Bone marrow (tissue), 2 donors: ENCODE measurements at regions not wholly inside any gene's neighbourhood (a gene's known extent, or its start where the extent isn't known, plus 50 kb on each side); places are given as distances from the start of the nearest gene placed in this dataset.
"Not testable (repeated sequence)": the region's sequence is repeated elsewhere in the genome, so short reads cannot be mapped to it uniquely, and the experiment has no call there.

Experiments
- DNase-seq, 2 donors: peaks; one replicate each; lab custom pipeline; 2025; lab: John Stamatoyannopoulos, UW

DNA sequence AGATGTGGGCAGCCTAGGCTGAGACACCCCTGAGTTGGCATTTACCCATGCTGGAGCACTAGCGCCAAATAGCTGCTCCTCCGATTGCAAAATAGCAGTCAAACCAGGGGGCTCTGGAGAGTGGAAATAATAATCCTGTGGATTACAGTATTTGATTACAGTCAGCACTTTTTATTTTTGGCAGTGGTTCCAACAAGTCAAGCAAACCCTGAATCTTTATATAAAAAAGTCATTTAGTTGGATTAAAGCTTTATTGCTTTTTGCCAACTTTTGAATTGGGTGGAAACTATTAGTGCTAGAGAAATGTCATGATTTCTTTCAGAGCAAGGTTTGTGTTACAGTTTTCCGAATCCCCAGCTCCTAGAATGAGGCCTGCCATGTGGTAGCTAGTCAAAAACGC, 99.3 kb upstream of the FAM20A start:
- DNase-seq = no peak

- no peak for DNase-seq
Measured at GRCh38 chr17:68699936-68700335, 98.8 kb upstream of the FAM20A start.

DNA sequence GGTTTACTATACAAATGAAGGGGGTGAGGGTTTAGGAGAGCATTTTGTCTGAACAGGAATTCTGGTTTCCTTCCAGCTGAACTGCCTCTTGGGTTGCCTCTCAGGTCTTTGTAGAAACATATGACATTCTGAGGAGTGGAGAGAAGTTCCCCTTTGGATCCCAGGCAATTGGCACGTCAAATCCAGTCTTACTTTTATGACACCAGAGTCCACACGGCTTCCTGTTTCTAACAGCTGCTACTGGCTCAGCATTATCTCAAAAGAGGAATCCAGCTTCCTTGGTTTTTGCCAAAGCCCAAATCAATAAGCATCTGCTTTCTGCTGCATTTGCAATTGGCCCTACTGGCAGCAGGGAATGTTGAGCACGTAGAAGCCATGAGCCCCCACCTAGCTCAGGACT, 97.6 kb upstream of the FAM20A start:
- DNase-seq = no peak

DNA sequence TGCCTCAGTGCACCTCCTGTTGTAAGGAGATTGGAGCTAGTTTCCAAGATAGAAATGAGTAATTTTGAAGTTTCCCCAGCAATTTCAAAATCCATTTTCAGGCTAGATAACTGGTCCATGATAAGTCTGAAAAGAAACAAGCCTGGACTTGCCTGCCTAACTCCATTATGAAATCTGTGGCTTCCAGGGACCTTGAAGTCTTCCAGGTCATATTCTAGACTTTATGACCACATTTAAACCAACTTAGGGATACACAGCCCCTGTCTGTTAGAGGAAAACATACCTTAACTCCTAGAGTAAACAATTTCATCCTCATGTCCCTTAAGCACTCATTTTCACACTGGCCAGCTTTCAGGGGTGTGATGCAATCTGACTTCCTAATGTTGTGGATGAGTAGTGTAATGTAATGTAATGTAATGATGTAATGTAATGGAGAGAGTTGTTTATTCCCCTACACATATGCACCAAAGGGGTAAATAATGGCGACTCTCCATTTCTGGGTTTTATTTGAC, 96.7 kb upstream of the FAM20A start:
- DNase-seq = no peak

GRCh38 chr17:68695659-68696058, 94.5 kb upstream of the FAM20A start:
- DNase-seq = no peak

DNA sequence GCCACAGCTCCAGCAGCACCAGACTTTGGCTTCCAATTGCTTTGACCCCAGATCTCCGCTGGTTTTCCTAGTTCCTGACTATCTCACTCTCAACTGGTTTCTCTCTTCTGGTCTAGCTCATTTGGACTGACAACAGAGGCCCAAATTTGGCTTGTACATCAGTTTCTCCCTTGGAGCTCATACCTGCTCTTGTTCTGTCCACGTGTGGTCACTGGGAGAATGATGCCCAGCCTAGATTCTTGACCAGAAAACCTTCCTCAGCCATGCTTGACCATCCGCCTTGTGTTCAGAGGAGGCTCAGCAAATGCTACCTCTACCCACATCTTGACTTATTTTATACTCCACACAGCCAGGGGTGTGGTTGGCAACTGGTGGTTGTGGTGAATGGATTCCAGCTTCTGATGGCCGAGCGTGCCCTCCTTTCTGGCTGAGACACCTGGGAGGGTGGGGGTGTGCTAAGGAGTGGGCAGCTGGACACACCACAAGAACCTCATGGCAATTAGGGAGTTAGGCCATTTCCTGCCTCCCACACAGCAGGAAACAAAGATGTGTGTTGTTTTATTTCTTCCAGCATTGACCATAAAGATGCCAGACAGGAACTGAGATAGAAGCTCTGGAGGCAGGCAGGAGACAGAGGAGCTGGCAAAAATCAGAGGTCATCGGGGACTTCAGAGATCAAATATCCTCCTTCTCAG, 93.8 kb upstream of the FAM20A start:
- no peak for DNase-seq

DNA sequence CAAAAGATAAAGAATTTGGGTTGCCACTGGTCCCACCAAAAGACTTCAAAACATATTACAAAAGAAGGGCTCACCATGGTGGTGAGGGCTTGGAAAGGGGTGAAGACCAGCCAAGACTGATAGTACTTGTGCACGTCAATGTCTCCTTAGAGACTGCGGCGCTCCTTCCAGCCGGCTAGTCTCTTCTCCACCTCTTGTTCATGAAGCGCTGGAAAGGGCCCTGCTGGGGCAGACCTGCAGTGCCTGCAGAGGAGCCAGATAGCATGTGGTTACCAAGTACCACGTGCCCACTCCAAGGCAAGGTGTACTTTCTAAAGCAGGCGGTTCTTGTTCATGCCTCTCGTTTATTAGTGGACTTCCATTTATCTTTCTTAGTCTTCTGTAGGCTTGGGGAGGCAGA, 92.7 kb upstream of the FAM20A start:
- no peak for DNase-seq

- no peak for DNase-seq
Measured at GRCh38 chr17:68693466-68693865, 92.3 kb upstream of the FAM20A start.

DNA sequence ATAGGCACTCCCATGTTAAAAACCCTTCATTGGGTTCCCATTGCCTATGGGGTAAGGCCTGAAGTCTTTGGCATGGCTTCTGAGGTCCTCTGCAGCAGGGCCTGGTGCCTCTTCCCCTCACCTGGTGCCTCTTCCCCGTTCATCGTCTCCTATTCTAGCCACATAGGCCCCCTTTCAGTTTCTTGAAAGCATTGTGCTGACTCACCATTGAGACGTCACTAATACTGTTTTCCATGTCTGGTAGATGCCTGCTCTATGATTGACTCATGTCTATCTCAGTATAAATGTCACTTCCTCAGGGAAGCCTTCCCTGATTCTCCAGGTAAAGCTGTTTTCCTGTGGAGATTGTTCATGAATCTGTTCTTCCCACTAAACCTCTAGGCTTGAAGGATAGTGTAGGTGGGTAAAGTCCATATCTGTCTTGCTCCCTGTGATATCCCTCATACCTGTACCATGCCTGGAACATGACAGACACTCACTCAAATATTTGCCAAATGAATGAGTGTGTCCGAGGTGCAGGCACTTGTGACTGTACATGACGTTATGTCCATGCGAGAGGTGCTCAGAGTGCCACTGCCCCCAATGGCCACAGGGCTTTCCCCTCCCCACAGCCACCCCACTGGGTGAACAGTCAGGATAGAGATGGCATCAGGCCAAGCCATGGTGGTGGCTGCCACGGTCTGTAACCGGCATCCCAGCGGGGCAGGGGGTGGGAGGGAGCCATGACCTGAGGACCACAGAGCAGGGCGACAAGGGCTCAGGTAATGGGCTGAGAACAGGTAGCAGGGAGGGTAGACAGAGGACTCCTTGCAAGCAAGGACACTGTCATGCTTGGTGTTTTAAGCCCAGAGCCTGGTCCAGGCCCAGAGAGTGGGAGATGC, 85.2 kb upstream of the FAM20A start:
- DNase-seq = no peak

GRCh38 chr17:68684949-68685357, 83.8 kb upstream of the FAM20A start:
- DNase-seq = no peak

DNA sequence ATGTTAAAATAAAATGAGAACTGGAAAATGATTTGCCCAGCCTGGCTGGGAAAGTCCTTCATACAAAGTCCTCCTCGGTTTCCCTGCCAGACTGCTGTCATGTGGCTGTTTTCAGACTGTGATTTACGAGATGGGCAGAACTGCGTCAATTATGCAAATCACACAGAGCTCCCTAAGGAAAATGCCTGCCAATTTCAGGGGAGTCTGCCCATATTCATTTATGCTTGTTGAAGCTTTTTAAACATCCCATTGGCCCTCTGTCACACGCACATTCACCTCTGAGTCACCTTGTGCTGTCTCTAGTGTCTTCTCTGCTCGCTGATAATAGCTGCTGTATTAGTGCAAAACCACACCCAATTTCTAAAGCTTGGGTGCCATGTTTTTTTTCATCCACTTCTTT, 81.7 kb upstream of the FAM20A start:
- DNase-seq = no peak

- DNase-seq = no peak
Measured at GRCh38 chr17:68679882-68680281, 78.7 kb upstream of the FAM20A start.

DNA sequence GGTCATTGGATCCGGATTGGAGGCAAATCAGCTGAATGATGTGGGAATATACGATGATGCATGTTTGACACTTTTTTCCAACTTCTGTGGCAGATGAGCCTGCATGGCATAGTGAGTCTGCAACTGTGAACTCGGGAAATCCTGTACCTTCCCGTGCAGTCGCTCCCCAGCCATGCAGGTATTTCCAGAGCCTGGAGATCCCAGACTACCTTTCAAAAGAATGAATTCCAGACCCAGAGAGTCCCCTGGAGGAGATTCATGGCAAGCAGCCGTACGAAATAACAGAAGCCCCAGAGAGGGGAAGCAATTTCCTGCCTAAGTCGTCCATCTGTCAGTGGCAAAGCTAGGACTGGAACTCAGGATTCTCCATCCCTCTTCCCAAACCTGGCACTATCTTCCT, 75.7 kb upstream of the FAM20A start:
- no peak for DNase-seq

DNA sequence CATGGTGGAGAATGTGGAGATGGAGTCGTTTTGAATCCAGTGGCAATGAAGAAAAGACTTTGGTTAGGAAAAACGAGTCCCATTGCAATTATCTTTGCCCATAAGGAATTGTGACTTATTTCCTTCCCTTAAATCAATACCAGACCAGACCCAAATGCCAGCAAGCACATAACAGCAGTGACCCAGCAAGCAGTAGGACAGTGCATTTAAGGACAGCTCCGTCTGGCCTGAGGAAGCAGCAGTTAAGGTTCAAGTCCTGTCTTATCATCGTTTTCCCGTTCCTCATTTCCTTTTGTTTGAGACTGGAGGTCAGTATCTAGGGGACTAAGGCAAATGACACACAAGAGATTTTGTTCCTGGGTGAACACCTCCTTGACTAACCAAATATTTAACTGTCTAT, 74.6 kb upstream of the FAM20A start:
- no peak for DNase-seq

- DNase-seq = no peak
Measured at GRCh38 chr17:68674029-68674925, 73.1 kb upstream of the FAM20A start.

- no peak for DNase-seq
Measured at GRCh38 chr17:68670967-68671693, 70.0 kb upstream of the FAM20A start.

DNA sequence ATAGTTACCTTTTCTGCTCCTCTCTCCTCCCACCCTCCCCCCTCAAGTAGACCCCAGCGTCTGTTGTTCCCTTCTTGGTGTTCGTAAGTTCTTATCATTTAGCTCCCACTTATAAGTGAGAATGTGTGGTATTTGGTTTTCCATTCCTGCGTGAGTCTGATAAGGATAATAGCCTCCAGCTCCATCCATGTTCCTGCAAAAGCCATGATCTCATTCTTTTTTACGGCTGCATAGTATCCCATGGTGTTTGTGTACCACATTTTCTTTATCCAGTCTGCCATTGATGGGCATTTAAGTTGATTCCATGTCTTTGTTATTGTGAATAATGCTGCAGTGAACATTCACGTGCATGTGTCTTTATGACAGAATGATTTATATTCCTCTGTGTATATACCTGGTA, 65.3 kb upstream of the FAM20A start:
- not testable (repeated sequence) for DNase-seq

GRCh38 chr17:68665373-68665772, 64.2 kb upstream of the FAM20A start:
- no peak for DNase-seq

DNA sequence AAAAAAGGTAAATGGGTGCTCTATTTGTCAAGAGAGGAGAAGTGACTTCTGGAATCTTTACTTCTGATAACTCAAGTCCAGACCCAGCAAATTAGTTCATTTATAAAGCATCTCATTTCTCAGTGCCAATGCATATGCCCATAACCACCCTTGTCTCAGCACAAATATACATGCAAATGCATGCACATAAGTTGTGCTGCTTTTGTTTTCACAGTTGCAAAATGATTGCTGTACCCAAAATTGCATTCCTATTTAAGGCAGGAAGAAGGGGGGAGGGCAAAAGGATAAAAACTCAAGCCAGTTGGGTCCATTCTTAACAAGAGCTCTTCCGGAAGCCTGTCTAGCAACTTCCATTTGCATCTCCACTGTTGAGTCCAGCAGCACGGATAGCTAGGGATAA, 61.3 kb upstream of the FAM20A start:
- DNase-seq = no peak

- DNase-seq = no peak
Measured at GRCh38 chr17:68662037-68662432, 60.9 kb upstream of the FAM20A start.

- DNase-seq = no peak
Measured at GRCh38 chr17:68661265-68662036, 60.3 kb upstream of the FAM20A start.
